GM19240 (cell line): ENCODE measurements at regions not wholly inside any gene's neighbourhood (a gene's known extent, or its start where the extent isn't known, plus 50 kb on each side); places are given as distances from the start of the nearest gene placed in this dataset.
"Not testable (repeated sequence)": the region's sequence is repeated elsewhere in the genome, so short reads cannot be mapped to it uniquely, and the experiment has no call there.

ENCODE experiments used
- DNase-seq: peaks from one replicate; pipeline ENCODE4 v3.0.0; 2011; ENCODE audit warnings: low spot score; ENCODE audit not compliant: insufficient read length

DNA sequence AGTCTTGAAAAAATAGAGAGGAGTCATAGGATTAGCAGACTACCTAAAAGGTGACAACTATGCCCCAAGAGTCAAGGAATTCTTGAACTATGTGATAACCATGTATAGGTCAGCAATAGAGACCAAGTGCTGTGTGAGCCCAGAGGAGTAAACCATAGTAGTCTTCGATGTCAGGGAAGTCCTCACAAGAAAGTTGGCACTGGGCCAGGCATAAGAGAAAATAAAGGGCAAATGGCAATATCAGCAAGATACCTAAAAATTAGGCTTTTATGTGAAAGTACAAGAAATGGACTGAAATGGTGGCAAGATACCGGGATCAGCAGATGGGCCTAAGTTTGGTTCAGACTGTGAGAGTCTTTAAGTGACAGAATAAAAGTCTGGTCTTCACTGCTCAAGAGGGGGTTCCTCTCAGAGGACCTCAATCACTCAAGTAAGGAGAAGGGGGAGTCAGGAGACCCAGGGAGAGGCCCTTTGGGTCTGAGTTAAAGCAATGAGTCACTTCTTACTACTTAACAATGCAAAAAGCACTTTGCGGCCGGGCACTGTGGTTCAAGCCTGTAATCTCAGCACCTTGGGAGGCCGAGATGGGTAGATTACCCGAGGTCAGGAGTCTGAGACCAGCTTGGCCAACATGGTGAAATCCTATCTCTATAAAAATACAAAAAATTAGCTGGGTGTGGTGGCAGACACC, 95.0 kb downstream of the TEX35 start:
- no peak for DNase-seq

DNA sequence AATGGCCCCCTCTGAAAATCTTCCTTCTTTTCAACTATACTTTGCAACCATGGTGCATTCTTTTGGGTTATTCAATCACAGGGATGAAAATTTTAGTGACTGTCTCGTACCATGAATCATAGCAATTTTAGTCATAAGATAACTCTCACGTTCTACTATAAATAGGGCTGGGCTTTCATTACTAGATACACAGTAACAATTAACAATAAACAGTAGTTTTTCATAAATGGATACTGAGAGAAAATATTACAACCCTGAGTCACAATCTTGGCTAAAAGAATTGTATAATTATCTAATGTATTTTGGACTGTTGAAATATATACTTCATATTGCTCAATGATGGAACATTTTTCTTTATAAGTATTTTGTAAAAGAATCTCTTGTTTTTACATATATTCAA, 96.1 kb downstream of the TEX35 start:
- no peak for DNase-seq

DNA sequence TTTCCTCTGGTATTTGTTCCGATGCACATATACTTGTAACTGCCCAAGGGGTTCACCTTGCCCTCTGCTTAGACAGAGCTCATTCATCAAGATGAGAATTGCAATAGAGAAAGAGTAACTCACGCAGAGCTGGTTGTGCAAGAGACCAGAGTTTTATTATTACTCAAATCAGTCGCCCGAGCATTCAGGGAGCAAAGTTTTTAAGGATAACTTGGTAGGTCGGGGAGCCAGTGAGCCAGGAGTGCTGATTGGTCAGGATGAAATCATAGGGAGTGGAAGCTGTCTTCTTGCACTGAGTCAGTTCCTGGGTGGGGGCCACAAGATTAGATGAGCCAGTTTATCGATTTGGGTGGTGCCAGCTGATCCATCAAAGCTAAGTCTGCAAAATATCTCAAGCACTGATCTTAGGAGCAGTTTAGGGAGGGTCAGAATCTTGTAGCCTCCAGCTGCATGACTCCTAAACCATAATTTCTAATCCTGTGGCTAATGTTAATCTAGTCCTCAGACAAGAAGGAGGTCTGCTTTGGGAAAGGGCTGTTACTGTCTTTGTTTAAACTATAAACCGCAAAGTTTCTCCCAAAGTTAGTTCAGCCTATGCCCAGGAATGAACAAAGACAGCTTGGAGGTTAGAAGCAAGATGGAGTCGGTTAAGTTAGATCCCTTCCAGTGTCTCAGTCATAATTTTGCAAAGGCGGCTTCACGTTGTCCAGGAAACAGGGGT, 97.9 kb downstream of the TEX35 start:
- not testable (repeated sequence) for DNase-seq

DNA sequence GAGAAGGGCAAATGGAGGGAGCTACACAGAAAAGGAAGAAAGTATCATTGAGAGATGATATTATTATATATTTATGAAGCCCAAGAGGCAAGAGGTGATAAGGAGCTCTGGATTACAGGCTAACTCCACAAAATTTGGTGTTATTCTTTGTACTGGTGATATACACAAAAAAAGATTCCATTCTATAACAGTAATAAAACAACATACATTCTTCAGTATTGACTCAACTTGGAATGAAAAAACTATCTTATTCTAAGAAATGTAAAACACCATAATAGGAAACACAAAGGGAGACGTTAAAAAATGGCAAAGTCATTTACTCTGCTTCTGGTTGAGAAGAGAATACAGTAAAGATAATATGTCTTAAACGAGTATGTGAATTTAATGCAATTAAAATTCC, 99.4 kb downstream of the TEX35 start:
- DNase-seq = no peak

DNA sequence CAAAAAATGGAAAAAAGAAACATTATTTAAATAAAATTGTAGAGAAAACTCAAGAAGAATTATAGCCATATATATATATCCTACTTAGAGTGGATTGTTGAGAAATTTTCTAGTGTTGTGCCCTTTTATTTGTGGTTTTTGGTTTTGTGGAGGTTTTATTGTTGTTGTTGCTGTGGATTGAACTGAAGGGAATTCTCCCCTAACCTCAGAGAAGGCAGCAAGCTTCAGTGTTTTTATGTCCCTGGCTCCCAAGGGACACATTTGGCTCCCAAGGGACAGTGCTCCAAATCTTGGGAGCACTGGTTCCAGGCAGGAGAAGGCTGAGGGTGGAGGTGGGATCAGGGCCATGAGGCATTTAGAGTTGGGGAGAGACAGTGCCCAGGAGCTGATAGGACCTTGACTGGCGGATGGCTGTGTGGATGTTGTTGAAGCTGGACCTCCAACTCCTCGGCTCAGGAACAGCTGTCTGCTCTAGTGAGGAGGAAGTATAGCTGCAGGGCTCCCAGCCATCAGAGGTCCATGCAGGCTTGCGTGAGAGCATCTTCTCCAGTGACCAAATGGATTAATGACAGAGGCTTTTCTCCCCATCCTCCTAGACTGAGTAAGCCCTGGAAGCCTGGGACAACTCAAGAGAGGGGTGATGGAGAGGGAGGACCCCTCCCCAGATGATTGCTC, 100.5 kb downstream of the TEX35 start:
- DNase-seq = no peak

DNA sequence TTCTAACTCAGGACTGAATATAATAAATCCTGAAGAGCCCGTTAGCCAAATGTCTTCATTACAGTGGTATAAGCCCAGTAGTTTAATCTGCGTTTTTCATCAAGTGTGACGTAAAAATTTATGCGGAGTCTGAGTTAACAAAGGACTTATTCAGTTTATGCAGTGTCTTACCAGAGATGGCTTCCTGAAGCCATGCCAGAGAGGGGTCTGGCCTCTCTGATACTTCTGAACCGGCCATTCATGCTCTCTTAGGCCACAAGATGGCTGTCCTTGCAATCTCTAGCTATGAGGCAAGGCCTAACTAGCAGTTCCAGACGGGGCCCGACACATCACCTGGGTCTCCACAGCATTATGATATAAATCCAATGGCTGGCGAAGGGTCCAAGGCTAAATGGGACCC, 101.4 kb downstream of the TEX35 start:
- no peak for DNase-seq

DNA sequence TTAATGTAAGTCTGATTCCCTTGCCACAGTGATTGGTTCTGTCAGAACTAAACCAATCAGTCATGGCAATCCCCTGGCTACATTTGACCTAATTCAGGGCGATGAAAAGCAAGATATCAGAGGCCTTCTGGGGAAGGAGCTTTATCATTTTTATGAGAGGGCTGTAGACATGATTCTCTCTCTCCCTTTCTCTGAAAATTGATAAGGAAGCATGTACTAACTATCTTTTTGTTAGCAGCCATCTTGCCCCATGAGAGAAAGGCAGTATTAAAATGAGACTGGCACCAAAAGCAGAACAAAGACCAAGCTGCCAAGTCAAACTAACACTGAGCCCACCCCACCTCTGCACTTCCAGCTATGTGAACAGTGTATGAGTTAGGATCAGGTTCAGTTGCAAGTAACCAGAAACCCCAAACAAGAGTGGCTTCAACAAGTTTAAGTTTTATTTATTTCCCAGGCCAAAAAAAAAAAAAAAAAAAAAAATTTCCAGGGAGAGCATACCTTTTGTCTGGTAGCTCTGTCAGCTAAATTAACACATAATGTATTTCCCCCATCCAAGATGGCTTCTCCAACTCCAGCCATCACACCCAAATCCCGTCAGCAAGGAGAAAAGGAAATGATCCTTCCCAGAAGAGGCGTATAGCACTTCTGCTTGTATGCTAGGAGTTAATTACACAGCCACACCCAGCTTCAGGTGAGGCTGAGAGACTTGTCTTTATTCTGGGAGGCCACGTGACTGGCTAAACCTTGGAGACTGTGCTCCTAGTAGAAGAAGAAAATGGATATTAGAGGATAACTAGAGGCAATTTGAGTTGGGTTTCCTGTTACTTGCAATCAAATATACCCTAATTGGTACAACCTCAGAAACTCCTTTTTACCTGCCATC, 105.8 kb upstream of the RALGPS2 start:
- no peak for DNase-seq

DNA sequence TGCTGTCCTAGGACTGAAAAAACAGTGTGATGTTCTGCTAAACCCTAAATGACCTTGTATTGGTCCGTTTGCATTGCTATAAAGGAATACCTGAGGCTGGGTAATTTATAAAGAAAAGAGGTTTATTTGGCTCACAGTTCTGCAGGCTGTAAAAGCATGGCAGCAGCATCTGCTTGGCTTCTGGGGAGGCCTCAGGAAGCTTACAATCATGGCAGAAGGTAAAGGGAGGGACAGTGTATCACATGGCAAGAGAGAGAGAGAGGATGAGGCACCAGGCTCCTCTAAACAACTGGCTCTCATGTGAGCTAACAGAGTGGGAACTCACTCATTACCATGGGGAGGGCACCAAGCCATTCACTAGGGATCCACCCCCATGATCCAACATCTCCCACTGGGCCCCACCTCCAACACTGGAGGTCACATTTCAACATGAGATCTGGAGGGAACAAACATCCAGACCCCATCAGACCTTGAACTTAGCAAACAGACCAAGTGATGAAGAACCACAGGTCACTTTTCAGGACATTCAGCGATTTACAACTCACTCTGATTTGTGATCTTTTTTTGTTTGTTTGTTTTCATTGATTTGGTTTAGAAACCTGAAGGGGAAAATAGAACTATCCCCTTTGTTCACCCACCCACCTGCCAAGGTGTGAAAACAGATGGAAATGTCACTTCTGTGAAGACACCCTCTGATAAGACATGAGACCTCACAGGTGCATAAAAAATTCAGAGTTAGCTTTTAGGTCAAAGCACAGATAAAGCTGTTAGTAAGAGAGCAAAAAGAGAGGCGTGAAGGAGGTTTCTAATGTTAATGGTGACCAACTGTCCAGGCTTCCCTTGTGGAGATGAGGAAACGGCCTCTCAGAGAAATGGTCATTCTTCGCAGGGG, 104.2 kb upstream of the RALGPS2 start:
- no peak for DNase-seq

DNA sequence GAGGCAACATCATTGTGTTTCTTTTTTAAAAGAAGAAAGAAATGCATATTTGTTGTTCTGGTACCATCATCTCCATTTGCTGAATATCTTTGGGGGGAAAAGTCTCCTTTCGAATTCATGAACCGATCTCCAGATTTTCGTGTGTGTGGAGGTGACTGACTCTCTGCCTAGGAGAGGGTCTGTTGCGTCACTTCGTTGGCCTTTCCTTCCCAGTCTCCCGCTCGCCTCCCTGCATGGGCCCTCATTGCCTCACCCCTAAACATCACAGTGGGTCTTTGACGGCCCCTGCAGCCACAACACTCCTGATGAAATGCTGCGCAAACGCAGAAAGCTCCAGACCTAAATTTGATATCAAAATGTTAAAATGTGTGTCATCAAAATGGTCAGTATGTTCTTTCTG, 103.2 kb upstream of the RALGPS2 start:
- DNase-seq = no peak

DNA sequence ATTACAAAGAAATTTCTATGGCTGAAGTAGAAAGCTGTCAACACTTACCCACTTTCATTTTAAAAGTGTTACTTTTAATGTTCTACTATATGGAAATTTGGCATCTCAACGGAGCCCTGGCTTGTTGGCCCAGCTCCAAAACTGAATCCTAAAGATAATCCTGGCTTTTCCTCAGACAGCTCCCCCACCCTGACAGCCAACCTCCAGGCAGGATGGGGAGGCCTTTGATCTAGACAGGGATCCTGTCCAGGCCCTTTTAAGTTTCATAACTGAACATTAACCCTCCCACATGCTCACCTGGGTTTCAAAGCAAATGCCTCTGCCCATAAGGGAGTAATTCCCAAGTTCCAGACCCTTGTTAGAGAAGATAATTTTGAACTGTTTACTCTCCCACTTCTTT, 99.3 kb upstream of the RALGPS2 start:
- DNase-seq = no peak

DNA sequence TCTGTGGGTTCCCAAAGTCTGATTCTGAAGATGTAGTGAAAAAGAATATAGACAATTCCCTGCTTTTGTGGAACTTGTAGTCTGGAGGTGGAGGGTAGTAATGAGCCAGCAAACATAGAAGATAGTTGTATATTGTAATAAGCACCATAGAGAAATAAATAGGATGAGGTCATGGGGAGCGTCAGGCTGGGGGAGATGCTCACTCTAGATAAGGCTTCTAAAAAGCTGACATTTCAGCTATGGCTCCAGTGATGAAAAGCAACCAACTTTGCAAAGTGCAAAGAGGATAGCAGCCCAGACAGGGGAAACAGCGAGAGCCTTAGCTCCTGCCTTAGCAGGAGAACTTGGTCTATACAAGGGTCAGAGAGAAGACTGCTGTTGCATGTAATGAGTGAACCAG, 98.0 kb upstream of the RALGPS2 start:
- DNase-seq = no peak

DNA sequence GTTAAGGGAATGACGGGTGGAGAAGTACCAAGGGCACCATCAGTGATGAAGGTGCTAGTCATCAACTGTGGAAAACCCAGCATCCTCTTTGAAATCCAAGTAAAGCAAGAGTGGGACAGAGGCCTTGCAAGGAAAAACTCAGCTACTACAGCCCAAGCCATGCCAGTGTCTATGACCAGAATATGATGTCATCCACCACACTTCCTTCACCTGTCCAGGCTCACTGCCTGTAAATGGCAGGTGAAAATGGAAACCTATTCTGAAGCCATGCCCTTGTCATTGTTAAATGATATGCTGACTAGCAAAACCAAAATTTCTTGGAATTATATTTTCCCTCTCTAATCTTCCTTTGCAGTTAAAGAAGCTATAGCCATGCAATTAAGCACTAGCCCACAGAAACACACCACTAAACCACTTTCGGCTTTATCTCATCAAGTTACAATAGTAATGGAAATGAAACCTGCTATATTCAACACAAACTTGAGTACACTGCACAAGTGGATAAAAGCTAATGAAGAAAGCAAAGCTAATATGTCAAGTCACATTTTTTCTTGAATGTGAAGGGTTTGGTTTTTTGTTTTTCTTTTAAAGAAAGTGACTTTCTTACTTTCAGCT, 96.3 kb upstream of the RALGPS2 start:
- no peak for DNase-seq

DNA sequence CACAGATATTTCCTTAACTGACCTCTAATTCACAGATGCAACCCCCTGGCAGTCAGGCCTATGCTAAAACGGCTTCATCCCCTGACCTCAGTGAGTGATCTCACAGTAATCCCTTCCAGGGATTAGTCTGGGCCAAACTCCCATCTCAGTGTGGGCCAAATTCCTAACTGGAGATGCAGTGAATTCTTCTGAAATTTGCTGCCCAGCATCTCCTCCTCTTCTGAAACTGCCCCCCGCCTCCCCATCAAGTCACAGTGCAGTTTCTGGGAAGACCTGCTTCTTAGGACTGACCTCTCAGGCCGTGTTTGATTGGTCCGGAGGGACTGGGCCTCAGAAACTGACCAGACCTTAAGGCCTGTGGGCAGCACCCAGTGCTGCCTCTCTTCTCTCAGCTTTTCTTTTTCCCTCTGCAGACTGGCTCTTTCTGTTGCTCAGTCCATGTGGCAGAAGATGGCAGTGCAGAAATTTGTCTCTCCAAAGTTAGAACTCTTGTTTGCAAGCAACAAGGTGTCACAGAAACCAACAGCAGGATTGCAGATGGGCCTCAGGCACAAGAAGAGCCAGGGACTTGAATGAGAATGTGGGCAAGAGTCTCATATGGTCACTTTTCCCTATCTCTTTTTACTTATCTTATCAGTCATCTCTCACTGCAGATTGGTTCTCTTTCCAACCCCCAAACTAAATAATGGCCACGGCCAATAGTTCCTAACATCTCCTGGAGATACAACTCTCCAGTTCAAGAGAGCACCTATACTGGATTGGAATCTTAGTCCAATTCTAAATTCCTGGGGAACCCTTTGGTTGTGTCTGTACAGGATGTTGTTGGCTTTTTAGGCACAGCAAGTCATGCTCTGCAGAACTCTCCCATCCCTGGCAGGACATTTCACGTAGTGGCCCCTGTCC, 95.5 kb upstream of the RALGPS2 start:
- DNase-seq = no peak

DNA sequence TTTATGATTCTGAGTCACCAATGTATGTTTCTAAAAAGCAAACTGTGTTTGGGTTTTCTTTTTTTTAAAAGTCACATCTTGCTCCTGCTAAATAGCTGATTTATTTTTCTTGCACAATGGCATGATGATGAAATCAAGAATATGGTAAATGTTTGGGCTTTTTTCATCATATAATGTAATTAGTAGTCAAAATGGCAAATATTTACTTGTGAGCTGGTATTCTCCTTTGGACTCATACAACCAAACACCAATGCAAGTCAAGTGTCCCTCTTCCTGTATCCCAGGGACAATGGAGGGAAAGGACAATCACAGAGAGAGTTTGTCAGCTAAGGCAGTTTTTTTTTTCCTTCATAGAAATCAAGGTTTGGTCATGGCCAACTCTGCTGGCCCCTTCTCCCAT, 94.6 kb upstream of the RALGPS2 start:
- no peak for DNase-seq

DNA sequence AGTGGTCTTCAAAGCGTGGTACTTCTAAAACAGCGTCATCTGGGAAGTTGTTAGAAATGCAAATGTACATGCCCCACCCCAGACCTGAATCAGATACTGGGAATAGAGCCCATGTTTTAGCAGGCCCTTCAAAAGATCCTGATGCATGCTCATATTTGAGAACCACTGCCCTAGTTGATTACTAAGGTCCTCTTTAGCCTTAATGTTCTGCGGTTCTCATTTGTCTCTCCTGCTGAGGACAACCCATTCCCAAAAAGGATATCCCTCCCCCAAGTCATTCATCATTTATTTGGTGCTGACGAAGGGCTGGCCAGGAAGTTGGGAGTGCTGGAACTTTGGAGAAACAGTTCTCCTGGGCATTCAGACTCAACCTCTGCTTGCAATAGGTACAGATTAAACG, 92.4 kb upstream of the RALGPS2 start:
- DNase-seq = no peak

DNA sequence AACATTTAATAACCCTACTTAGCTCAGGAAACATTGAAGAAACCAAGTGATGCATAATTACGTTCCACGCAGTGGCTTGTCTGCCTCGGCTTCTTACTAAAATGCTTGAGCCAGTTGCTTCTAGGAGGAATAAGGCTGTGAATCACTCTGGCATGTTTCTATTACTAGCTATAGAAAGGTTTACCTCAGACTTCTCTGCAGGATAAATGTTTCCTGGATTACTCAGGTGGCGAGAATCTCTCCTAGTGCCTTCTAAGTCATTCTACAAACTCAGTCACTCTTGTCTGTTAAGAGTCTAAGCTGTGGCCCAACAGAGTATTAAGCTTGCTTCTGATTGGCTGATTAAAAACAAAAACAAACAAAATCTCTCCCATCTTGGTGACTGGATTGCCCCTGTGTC, 92.0 kb upstream of the RALGPS2 start:
- DNase-seq = no peak

DNA sequence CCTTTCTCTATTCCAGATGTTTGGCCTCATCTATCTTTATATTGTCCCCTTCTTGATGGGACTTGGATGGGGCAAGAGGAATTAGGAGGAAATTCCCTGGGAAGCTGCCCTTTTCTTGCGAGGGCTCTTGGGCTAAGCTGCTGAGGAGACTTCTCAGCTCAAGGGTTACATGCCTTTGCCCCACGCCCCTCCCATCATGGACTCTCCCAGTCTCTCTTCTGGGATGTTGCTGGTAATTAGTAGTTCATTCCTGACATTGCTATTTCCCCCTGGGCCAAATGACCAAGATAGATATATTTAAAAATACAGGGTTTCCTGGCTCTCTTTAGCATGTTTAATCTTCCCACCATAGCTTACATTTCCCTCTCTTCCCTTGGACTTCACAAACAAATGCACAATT, 90.6 kb upstream of the RALGPS2 start:
- DNase-seq = no peak

DNA sequence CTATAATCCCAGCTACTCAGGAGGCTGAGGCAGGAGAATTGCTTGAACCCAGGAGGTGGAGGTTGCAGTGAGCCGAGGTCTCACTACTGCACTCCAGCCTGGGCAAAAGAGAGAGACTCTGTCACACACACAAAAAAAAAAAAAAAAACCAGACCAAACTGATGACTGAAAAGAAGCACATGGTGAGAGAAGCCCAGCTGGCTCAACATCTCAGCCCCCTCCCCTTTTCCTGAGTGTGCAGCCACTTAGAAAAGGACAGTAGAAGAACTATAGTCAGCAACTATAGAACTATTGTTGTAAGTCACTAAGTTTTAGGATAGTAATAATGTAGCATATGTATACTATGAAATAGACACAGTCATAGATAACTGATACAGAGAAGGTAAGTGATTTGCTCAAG, 87.2 kb upstream of the RALGPS2 start:
- DNase-seq = no peak

DNA sequence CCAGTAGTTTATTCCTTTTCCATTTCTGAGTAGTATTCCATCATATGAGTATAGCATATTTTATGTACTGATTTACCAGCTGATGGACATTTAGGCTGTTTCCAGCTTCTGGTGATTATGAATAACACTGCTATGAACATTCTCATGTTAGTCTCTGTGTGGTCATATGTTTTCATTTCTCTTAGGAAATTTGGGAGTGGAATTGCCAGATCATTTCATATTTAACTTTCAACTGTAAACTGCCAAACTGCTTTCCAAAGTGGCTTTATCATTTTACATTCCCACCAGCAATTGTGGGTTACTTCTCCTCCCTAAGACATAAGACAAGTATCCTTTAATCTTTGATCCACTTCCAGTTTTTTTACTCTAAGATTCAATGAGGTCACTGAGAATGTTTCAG, 85.7 kb upstream of the RALGPS2 start:
- no peak for DNase-seq
